ENCODE measurements at regions not wholly inside any gene's neighbourhood (a gene's known extent, or its start where the extent isn't known, plus 50 kb on each side); places are given as distances from the start of the nearest gene placed in this dataset.

GRCh38 chr16:6229186-6229585 is 1103.5 kb upstream of the RBFOX1 start:
- H3K36me3 Mint-ChIP-seq (ENCODE audit: low read depth) = peaks cover 5% of the 10 kb centered on the region; the same call in 2 of the 3 replicates
- Histone ChIP-seq H3K79me2 (replicated peaks; ENCODE audit: insufficient read depth) (no peaks in the 10 kb centered on the region), H3K27ac (ENCODE audit: low read depth) (no peak overlapping the region), H3K9me2 (ENCODE audit: insufficient read depth) (no peaks in the 10 kb centered on the region), H3K36me3 (ENCODE audit: insufficient read depth) (no peaks in the 10 kb centered on the region), H3K4me3 (no peak overlapping the region), H3K4me2 (no peak overlapping the region), H4K20me1 (replicated peaks; ENCODE audit: insufficient read depth) (no peaks in the 10 kb centered on the region), H3K4me1 (ENCODE audit: insufficient read depth) (no peaks in the 10 kb centered on the region), H2AFZ (no peak overlapping the region), H3F3A (replicated peaks; ENCODE audit: low read depth) (no peaks in the 10 kb centered on the region), H3K27me3 (ENCODE audit: insufficient read depth) (no peaks in the 10 kb centered on the region)
- no peak for DNase-seq (ENCODE audit: low spot score)
- H3K27ac Mint-ChIP-seq = 0 out of 2 replicates have a peak overlapping the region, but pooled peaks have one; percentile 16
- TF ChIP-seq EZH2phosphoT487 (IDR thresholded peaks at IDR 0.05; ENCODE audit: unreplicated experiment) = no peak
- no peak for TF ChIP-seq ZNF331 (CRISPR knock-in tag; IDR thresholded peaks at IDR 0.05; ENCODE audit: low read depth)
- no peak for TF ChIP-seq CTCF (conservative IDR thresholded peaks at IDR 0.05; ENCODE audit: low read depth in 2 of 2)
- TF ChIP-seq ZNF114 (CRISPR knock-in tag; IDR thresholded peaks at IDR 0.05) = no peak
- TF ChIP-seq STAT1 (IDR thresholded peaks at IDR 0.05; ENCODE audit: unreplicated experiment) = no peak
- TF ChIP-seq POLR2AphosphoS5 (IDR thresholded peaks at IDR 0.05; ENCODE audit: low read depth) = no peak
- TF ChIP-seq ZNF462 (CRISPR knock-in tag; IDR thresholded peaks at IDR 0.05) = no peak
- no peak for TF ChIP-seq JUNB (IDR thresholded peaks at IDR 0.05; ENCODE audit: unreplicated experiment)
- no peak for TF ChIP-seq CREB1 (CRISPR knock-in tag; IDR thresholded peaks at IDR 0.05; ENCODE audit: low read depth)
- no peak for TF ChIP-seq NANOG (IDR thresholded peaks at IDR 0.05; ENCODE audit: borderline replicate concordance)
- no peak for TF ChIP-seq REST (IDR thresholded peaks at IDR 0.05; ENCODE audit: unreplicated experiment)
- TF ChIP-seq ETS1 (IDR thresholded peaks at IDR 0.05) = no peak
- no peak for TF ChIP-seq EZH2 (IDR thresholded peaks at IDR 0.05; ENCODE audit: low read depth, unreplicated experiment)
- peaks cover 17% of the 10 kb centered on the region for H3K4me1 Mint-ChIP-seq
- H3K9me3 Mint-ChIP-seq = peaks cover 3% of the 10 kb centered on the region; the same call in 2 of the 3 replicates
- no peaks in the 10 kb centered on the region for H3K27me3 Mint-ChIP-seq (ENCODE audit: insufficient read depth, low read depth, poor library complexity)
- no peak overlapping the region for H3K4me3 Mint-ChIP-seq
- no peak for ATAC-seq
